ENCODE measurements at regions not wholly inside any gene's neighbourhood (a gene's known extent, or its start where the extent isn't known, plus 50 kb on each side); places are given as distances from the start of the nearest gene placed in this dataset.

GRCh38 chr10:108434559-108435252 lies 1270.2 kb upstream of the SORCS1 start:
- TF ChIP-seq CTCF (IDR thresholded peaks at IDR 0.05; ENCODE audit: low read length) (no peak), EZH2 (IDR thresholded peaks at IDR 0.05; ENCODE audit: borderline replicate concordance, low read length) (no peak)

Measured in OCI-LY1 (cell line).